WTC11 (cell line): ENCODE measurements at regions not wholly inside any gene's neighbourhood (a gene's known extent, or its start where the extent isn't known, plus 50 kb on each side); places are given as distances from the start of the nearest gene placed in this dataset.

ENCODE experiments used
- ATAC-seq: fragments of 200-7000 bp; cut with Tn5 transposase; 2 replicates; pipeline ENCODE4 v1.10.0; 2021; ENCODE audit warnings: mild to moderate bottlenecking, moderate library complexity
- CTCF ChIA-PET: fragments of 300-600 bp; sonication (Branson Sonifier 250); formaldehyde crosslinking; loops from one replicate; lab custom pipeline; 2021; ENCODE audit warnings: antibody characterized with exemption; lab: Charles Lee
- POLR2A ChIA-PET: fragments of 350-600 bp; sonication (Branson Sonifier 250); formaldehyde crosslinking; loops from one replicate; lab custom pipeline; 2021; ENCODE audit warnings: antibody characterized with exemption; lab: Charles Lee
- DNase-seq: peaks from one replicate; pipeline ENCODE4 v3.0.0; 2021; ENCODE audit warnings: low spot score
- H3K27ac Mint-ChIP-seq: 2 replicates; pipeline ENCODE4 v1.8.0; 2021; ENCODE audit warnings: mixed read lengths
- H3K27me3 Mint-ChIP-seq: 2 replicates; pipeline ENCODE4 v1.8.0; 2021; ENCODE audit warnings: low read depth, mild to moderate bottlenecking, moderate library complexity, mixed read lengths
- H3K36me3 Mint-ChIP-seq: 2 replicates; pipeline ENCODE4 v1.8.0; 2021; ENCODE audit warnings: mixed read lengths
- H3K4me1 Mint-ChIP-seq: 2 replicates; pipeline ENCODE4 v1.8.0; 2022; ENCODE audit warnings: mixed read lengths
- H3K4me3 Mint-ChIP-seq: 2 replicates; pipeline ENCODE4 v1.8.0; 2021; ENCODE audit warnings: mild to moderate bottlenecking, moderate library complexity, mixed read lengths
- H3K9me3 Mint-ChIP-seq: 2 replicates; pipeline ENCODE4 v1.8.0; 2021; ENCODE audit warnings: mixed read lengths
- ATF2 ChIP-seq: sonication (generic); formaldehyde crosslinking; IDR thresholded peaks from 2 replicates; pipeline ENCODE4 v1.8.1; 2022; ENCODE audit warnings: low read depth, missing genetic modification reagents, borderline replicate concordance
- E2F4 ChIP-seq: sonication (generic); formaldehyde crosslinking; IDR thresholded peaks from 2 replicates; pipeline ENCODE4 v1.8.1; 2022; ENCODE audit warnings: low read depth, mild to moderate bottlenecking, moderate library complexity, missing genetic modification reagents, borderline replicate concordance
- EMX1 ChIP-seq: fragments of 250-450 bp; sonication (Bioruptor Pico); IDR thresholded peaks from 2 replicates; pipeline ENCODE4 v1.8.0; 2021; ENCODE audit warnings: mild to moderate bottlenecking
- ETV6 ChIP-seq: sonication (generic); formaldehyde crosslinking; IDR thresholded peaks from 2 replicates; pipeline ENCODE4 v1.8.1; 2022; ENCODE audit warnings: mild to moderate bottlenecking, missing genetic modification reagents
- FOXJ3 ChIP-seq: sonication (generic); formaldehyde crosslinking; IDR thresholded peaks from 2 replicates; pipeline ENCODE4 v1.9.0; 2021; ENCODE audit warnings: missing genetic modification reagents, mild to moderate bottlenecking, borderline replicate concordance
- GRHL2 ChIP-seq: fragments of 250-450 bp; sonication (Bioruptor Pico); IDR thresholded peaks from 2 replicates; pipeline ENCODE4 v1.8.0; 2022; ENCODE audit warnings: mild to moderate bottlenecking, moderate library complexity; ENCODE audit not compliant: insufficient replicate concordance, severe bottlenecking
- MXD4 ChIP-seq: fragments of 250-450 bp; sonication (Bioruptor Pico); IDR thresholded peaks from 2 replicates; pipeline ENCODE4 v1.8.0; 2021; ENCODE audit warnings: mild to moderate bottlenecking, moderate library complexity, borderline replicate concordance
- NR1H2 ChIP-seq: sonication (generic); formaldehyde crosslinking; IDR thresholded peaks from 2 replicates; pipeline ENCODE4 v1.9.0; 2021; ENCODE audit warnings: mild to moderate bottlenecking, moderate library complexity, missing genetic modification reagents
- SMAD3 ChIP-seq: sonication (generic); formaldehyde crosslinking; IDR thresholded peaks from 2 replicates; pipeline ENCODE4 v1.8.0; 2022; ENCODE audit warnings: missing genetic modification reagents, mild to moderate bottlenecking, borderline replicate concordance
- SOX15 ChIP-seq: fragments of 250-450 bp; sonication (Bioruptor Pico); IDR thresholded peaks from 2 replicates; pipeline ENCODE4 v1.9.0; 2021; ENCODE audit warnings: mild to moderate bottlenecking
- SP1 ChIP-seq: sonication (generic); formaldehyde crosslinking; conservative IDR thresholded peaks from 2 replicates; pipeline ENCODE4 v1.8.1; 2022; ENCODE audit warnings: missing genetic modification reagents
- ZNF219 ChIP-seq: sonication (generic); formaldehyde crosslinking; IDR thresholded peaks from 2 replicates; pipeline ENCODE4 v1.8.0; 2023; ENCODE audit warnings: missing genetic modification reagents, mild to moderate bottlenecking, borderline replicate concordance
- ZNF263 ChIP-seq: sonication (generic); formaldehyde crosslinking; IDR thresholded peaks from 2 replicates; pipeline ENCODE4 v1.8.1; 2022; ENCODE audit warnings: low read depth, mild to moderate bottlenecking, moderate library complexity, missing genetic modification reagents
- TF ChIP-seq, protein P1 (sequence below): sonication (generic); formaldehyde crosslinking; IDR thresholded peaks from 2 replicates; pipeline ENCODE4 v1.8.1; 2022; ENCODE audit warnings: mild to moderate bottlenecking, moderate library complexity, missing genetic modification reagents
- TF ChIP-seq, protein P2 (sequence below): sonication (generic); formaldehyde crosslinking; conservative IDR thresholded peaks from 2 replicates; pipeline ENCODE4 v1.8.1; 2023; ENCODE audit warnings: mild to moderate bottlenecking, low read depth, missing genetic modification reagents, moderate library complexity
- TF ChIP-seq, protein P3 (sequence below): sonication (generic); formaldehyde crosslinking; IDR thresholded peaks from 2 replicates; pipeline ENCODE4 v1.8.0; 2022; ENCODE audit warnings: missing genetic modification reagents
- TF ChIP-seq, protein P4 (sequence below): sonication (generic); formaldehyde crosslinking; IDR thresholded peaks from 2 replicates; pipeline ENCODE4 v1.8.1; 2022; ENCODE audit warnings: missing genetic modification reagents, borderline replicate concordance
- TF ChIP-seq, protein P5 (sequence below): sonication (generic); formaldehyde crosslinking; IDR thresholded peaks from 2 replicates; pipeline ENCODE4 v1.8.1; 2023; ENCODE audit warnings: mild to moderate bottlenecking, missing genetic modification reagents, moderate library complexity
- TF ChIP-seq, protein P6 (sequence below): sonication (generic); formaldehyde crosslinking; IDR thresholded peaks from 2 replicates; pipeline ENCODE4 v1.8.0; 2022; ENCODE audit warnings: mild to moderate bottlenecking, missing genetic modification reagents
- TF ChIP-seq, protein P7 (sequence below): sonication (generic); formaldehyde crosslinking; IDR thresholded peaks from 2 replicates; pipeline ENCODE4 v1.8.0; 2022; ENCODE audit warnings: mild to moderate bottlenecking, missing genetic modification reagents

DNA sequence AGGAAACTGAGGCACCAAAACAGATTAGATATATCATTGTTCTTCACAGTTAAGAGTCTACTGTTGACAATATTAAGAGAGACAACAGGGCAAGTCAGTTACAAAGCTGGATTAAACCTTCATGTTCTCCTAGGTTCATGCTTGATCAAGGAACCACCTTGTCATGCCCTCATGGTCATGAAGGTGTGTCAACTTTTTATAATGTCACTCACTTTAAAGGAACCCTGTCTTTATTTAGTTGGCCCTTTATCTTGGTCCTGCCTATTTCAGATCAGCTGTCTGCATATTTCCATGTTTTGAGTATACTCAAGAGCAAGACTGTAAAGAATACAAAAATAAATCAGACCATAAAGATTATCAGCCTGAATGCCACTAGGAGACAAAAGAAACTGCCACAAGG, 140.2 kb upstream of the FAM241A start:
- ChIA-PET POLR2A (no interaction called here), CTCF (interaction anchor here (0.9 kb wide), 1 partner anchor 61 kb away, joined by 3 read pairs; no protein-coding TSS in a partner anchor)
- no peaks in the 10 kb centered on the region for H3K27me3 Mint-ChIP-seq
- DNase-seq, result no peak
- no peak for TF ChIP-seq GRHL2 (CRISPR knock-in tag)
- no peak for TF ChIP-seq ZNF263 (CRISPR knock-in tag)
- TF ChIP-seq, protein P1, sequence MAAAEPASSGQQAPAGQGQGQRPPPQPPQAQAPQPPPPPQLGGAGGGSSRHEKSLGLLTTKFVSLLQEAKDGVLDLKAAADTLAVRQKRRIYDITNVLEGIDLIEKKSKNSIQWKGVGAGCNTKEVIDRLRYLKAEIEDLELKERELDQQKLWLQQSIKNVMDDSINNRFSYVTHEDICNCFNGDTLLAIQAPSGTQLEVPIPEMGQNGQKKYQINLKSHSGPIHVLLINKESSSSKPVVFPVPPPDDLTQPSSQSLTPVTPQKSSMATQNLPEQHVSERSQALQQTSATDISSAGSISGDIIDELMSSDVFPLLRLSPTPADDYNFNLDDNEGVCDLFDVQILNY, result no peak
- TF ChIP-seq ETV6 (CRISPR knock-in tag), result no peak
- no peak for TF ChIP-seq NR1H2 (CRISPR knock-in tag)
- TF ChIP-seq, protein P2, sequence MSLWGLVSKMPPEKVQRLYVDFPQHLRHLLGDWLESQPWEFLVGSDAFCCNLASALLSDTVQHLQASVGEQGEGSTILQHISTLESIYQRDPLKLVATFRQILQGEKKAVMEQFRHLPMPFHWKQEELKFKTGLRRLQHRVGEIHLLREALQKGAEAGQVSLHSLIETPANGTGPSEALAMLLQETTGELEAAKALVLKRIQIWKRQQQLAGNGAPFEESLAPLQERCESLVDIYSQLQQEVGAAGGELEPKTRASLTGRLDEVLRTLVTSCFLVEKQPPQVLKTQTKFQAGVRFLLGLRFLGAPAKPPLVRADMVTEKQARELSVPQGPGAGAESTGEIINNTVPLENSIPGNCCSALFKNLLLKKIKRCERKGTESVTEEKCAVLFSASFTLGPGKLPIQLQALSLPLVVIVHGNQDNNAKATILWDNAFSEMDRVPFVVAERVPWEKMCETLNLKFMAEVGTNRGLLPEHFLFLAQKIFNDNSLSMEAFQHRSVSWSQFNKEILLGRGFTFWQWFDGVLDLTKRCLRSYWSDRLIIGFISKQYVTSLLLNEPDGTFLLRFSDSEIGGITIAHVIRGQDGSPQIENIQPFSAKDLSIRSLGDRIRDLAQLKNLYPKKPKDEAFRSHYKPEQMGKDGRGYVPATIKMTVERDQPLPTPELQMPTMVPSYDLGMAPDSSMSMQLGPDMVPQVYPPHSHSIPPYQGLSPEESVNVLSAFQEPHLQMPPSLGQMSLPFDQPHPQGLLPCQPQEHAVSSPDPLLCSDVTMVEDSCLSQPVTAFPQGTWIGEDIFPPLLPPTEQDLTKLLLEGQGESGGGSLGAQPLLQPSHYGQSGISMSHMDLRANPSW (CRISPR knock-in tag), result no peak
- H3K27ac Mint-ChIP-seq, result no peak overlapping the region
- no peaks in the 10 kb centered on the region for H3K36me3 Mint-ChIP-seq
- H3K4me3 Mint-ChIP-seq, result no peak overlapping the region
- peaks cover 10% of the 10 kb centered on the region for H3K4me1 Mint-ChIP-seq
- ATAC-seq, result no peak
- no peaks in the 10 kb centered on the region for H3K9me3 Mint-ChIP-seq

DNA sequence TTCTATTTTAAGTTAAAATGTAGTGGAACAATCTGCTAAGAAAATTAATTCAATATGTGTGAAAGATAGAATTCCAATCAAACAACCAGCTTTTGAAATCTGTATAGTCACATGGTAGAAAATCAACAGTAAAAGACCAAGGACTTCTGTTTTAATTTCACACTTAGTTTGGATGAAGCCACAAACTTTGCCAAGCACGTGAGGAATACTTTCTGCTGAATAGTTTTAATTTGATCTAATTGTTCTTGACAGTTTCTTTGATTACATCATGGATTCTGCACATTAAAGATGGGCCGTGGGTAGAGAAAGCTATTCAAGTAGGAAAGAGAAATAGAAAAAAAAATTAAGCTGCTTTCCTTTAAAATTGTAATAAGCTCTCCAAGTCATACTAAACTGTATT, 137.9 kb upstream of the FAM241A start:
- no peak for ATAC-seq

More for the DNA sequence above, 137.9 kb upstream of the FAM241A start:
- H3K4me3 Mint-ChIP-seq, result no peak overlapping the region
- CTCF ChIA-PET, result interaction anchor here (0.9 kb wide), 1 partner anchor 24 kb away, joined by 5 read pairs; no protein-coding TSS in a partner anchor
- TF ChIP-seq, protein P3, sequence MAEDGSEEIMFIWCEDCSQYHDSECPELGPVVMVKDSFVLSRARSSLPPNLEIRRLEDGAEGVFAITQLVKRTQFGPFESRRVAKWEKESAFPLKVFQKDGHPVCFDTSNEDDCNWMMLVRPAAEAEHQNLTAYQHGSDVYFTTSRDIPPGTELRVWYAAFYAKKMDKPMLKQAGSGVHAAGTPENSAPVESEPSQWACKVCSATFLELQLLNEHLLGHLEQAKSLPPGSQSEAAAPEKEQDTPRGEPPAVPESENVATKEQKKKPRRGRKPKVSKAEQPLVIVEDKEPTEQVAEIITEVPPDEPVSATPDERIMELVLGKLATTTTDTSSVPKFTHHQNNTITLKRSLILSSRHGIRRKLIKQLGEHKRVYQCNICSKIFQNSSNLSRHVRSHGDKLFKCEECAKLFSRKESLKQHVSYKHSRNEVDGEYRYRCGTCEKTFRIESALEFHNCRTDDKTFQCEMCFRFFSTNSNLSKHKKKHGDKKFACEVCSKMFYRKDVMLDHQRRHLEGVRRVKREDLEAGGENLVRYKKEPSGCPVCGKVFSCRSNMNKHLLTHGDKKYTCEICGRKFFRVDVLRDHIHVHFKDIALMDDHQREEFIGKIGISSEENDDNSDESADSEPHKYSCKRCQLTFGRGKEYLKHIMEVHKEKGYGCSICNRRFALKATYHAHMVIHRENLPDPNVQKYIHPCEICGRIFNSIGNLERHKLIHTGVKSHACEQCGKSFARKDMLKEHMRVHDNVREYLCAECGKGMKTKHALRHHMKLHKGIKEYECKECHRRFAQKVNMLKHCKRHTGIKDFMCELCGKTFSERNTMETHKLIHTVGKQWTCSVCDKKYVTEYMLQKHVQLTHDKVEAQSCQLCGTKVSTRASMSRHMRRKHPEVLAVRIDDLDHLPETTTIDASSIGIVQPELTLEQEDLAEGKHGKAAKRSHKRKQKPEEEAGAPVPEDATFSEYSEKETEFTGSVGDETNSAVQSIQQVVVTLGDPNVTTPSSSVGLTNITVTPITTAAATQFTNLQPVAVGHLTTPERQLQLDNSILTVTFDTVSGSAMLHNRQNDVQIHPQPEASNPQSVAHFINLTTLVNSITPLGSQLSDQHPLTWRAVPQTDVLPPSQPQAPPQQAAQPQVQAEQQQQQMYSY (CRISPR knock-in tag), result no peak
- no peak for TF ChIP-seq ZNF219
- TF ChIP-seq, protein P4, sequence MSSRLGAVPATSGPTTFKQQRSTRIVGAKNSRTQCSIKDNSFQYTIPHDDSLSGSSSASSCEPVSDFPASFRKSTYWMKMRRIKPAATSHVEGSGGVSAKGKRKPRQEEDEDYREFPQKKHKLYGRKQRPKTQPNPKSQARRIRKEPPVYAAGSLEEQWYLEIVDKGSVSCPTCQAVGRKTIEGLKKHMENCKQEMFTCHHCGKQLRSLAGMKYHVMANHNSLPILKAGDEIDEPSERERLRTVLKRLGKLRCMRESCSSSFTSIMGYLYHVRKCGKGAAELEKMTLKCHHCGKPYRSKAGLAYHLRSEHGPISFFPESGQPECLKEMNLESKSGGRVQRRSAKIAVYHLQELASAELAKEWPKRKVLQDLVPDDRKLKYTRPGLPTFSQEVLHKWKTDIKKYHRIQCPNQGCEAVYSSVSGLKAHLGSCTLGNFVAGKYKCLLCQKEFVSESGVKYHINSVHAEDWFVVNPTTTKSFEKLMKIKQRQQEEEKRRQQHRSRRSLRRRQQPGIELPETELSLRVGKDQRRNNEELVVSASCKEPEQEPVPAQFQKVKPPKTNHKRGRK (CRISPR knock-in tag), result no peak
- no peak for TF ChIP-seq EMX1 (CRISPR knock-in tag)
- no peak for TF ChIP-seq SP1 (CRISPR knock-in tag)
- TF ChIP-seq SMAD3 (CRISPR knock-in tag), result no peak
- TF ChIP-seq, protein P5, sequence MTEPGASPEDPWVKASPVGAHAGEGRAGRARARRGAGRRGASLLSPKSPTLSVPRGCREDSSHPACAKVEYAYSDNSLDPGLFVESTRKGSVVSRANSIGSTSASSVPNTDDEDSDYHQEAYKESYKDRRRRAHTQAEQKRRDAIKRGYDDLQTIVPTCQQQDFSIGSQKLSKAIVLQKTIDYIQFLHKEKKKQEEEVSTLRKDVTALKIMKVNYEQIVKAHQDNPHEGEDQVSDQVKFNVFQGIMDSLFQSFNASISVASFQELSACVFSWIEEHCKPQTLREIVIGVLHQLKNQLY (CRISPR knock-in tag), result no peak
- no peak for TF ChIP-seq NR1H2 (CRISPR knock-in tag)
- no peak for TF ChIP-seq E2F4
- no peak for TF ChIP-seq ATF2 (CRISPR knock-in tag)
- no peak for TF ChIP-seq FOXJ3 (CRISPR knock-in tag)
- TF ChIP-seq SOX15 (CRISPR knock-in tag), result no peak
- TF ChIP-seq ZNF263 (CRISPR knock-in tag), result no peak
- TF ChIP-seq MXD4 (CRISPR knock-in tag), result no peak
- TF ChIP-seq, protein P6, sequence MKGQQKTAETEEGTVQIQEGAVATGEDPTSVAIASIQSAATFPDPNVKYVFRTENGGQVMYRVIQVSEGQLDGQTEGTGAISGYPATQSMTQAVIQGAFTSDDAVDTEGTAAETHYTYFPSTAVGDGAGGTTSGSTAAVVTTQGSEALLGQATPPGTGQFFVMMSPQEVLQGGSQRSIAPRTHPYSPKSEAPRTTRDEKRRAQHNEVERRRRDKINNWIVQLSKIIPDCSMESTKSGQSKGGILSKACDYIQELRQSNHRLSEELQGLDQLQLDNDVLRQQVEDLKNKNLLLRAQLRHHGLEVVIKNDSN (CRISPR knock-in tag), result no peak
- TF ChIP-seq, protein P7, sequence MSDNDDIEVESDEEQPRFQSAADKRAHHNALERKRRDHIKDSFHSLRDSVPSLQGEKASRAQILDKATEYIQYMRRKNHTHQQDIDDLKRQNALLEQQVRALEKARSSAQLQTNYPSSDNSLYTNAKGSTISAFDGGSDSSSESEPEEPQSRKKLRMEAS (CRISPR knock-in tag), result no peak
- H3K9me3 Mint-ChIP-seq, result no peaks in the 10 kb centered on the region
- H3K36me3 Mint-ChIP-seq, result no peaks in the 10 kb centered on the region
- H3K4me1 Mint-ChIP-seq, result peaks cover 1% of the 10 kb centered on the region; the same call in 1 of the 2 replicates
- DNase-seq, result no peak
- H3K27ac Mint-ChIP-seq, result no peak overlapping the region
- no peaks in the 10 kb centered on the region for H3K27me3 Mint-ChIP-seq
- POLR2A ChIA-PET, result no interaction called here
